B cell (primary cell): ENCODE measurements at regions not wholly inside any gene's neighbourhood (a gene's known extent, or its start where the extent isn't known, plus 50 kb on each side); places are given as distances from the start of the nearest gene placed in this dataset.

Experiments used
- CTCF ChIP-seq: fragments of 200-600 bp; IDR thresholded peaks from one replicate; pipeline ENCODE4 v1.8.0; 2022; ENCODE audit warnings: antibody characterized with exemption, mild to moderate bottlenecking
- EZH2 ChIP-seq: IDR thresholded peaks from 2 replicates; pipeline ENCODE4 v1.6.1; 2012; ENCODE audit warnings: borderline replicate concordance, low read depth, mild to moderate bottlenecking, moderate library complexity, low read length; ENCODE audit not compliant: insufficient read depth, poor library complexity, severe bottlenecking

GRCh38 chr12:105865886-105866285 lies 272.9 kb downstream of the NUAK1 start:
- TF ChIP-seq EZH2 (no peak), CTCF (no peak)
